Lung (tissue), 11 donors: ENCODE measurements at regions not wholly inside any gene's neighbourhood (a gene's known extent, or its start where the extent isn't known, plus 50 kb on each side); places are given as distances from the start of the nearest gene placed in this dataset.
A peak's percentile ranks its signal among the peaks of the same experiment; 100 is the strongest.

Experiments used
- ATAC-seq: fragments of 200-7000 bp; cut with Tn5 transposase; one replicate; pipeline ENCODE4 v1.9.1; 2020; ENCODE audit warnings: moderate number of reproducible peaks; ENCODE audit not compliant: insufficient read depth, low FRiP score
- DNase-seq, 3 donors: peaks; one replicate each; pipeline ENCODE4 v3.0.0-alpha.2; 2013 to 2017
- H3K27ac ChIP-seq, 2 donors: one replicate each; pipeline ENCODE4 v1.5.1; 2013; ENCODE audit warnings: mild to moderate bottlenecking in 2 of 2, moderate library complexity in 2 of 2, control low read depth in 1 of 2, inconsistent platforms in 1 of 2, low read depth in 1 of 2, low read length in 1 of 2
- H3K27me3 ChIP-seq, 3 donors: one replicate each; pipeline ENCODE4 v1.5.1; 2013; ENCODE audit warnings: low read length in 2 of 3; ENCODE audit not compliant: control insufficient read depth in 3 of 3, insufficient read depth in 3 of 3
- H3K36me3 ChIP-seq, 4 donors: one replicate each; pipeline ENCODE4 v1.5.1; 2013; ENCODE audit warnings: low read length in 4 of 4, mild to moderate bottlenecking in 1 of 4, moderate library complexity in 1 of 4; ENCODE audit not compliant: control insufficient read depth in 4 of 4, insufficient read depth in 4 of 4
- H3K4me1 ChIP-seq, 5 donors: one replicate each; pipeline ENCODE4 v1.5.1; 2013; ENCODE audit warnings: low read length in 5 of 5, mild to moderate bottlenecking in 2 of 5, moderate library complexity in 1 of 5; ENCODE audit not compliant: control insufficient read depth in 5 of 5, insufficient read depth in 5 of 5
- H3K4me3 ChIP-seq: one replicate; pipeline ENCODE4 v1.5.1; 2013; ENCODE audit warnings: mild to moderate bottlenecking, control low read depth, moderate library complexity
- H3K9ac ChIP-seq, 2 donors: one replicate each; pipeline ENCODE4 v1.5.1; 2013; ENCODE audit warnings: low read length in 2 of 2, control low read depth in 1 of 2; ENCODE audit not compliant: insufficient read depth in 1 of 2
- H3K9me3 ChIP-seq, 4 donors: one replicate each; pipeline ENCODE4 v1.5.1; 2013; ENCODE audit warnings: low read length in 3 of 4, mild to moderate bottlenecking in 1 of 4, moderate library complexity in 1 of 4; ENCODE audit not compliant: control insufficient read depth in 4 of 4, insufficient read depth in 3 of 4
- CTCF ChIP-seq: IDR thresholded peaks from 2 replicates; pipeline ENCODE4 v1.5.1; 2012; ENCODE audit warnings: mild to moderate bottlenecking; ENCODE audit errors: control extremely low read depth, extremely low read depth
- WGBS, 2 donors: extraction: QIAGEN DNeasy Blood & Tissue Kit; methylation state at CpG; one replicate each; pipeline ENCODE4 v1.1.7; 2013; 5-methylcytosine and 5-hydroxymethylcytosine counted together
- donor health status: control.
- donor health status: control.
- donor health status: Bipolar disorder and iron deficiency.
- donor health status: healthy.
- donor health status: DM: yes; HTN: yes; CAD: no.

- Histone ChIP-seq H3K27me3 (no peaks in the 10 kb centered on the region), H3K9ac (peak overlapping the region in 1 of 2 donors; percentile 23), H3K36me3 (no peaks in the 10 kb centered on the region), H3K27ac (peak overlapping the region in 1 of 2 donors; percentile 89), H3K4me3 (no peak overlapping the region), H3K9me3 (peaks cover 0 to 7% (median 2%) of the 10 kb centered on the region in 4 donors), H3K4me1 (peaks cover 0 to 14% (median 8%) of the 10 kb centered on the region in 5 donors)
- TF ChIP-seq CTCF = no peak
- ATAC-seq (peak; percentile 89), DNase-seq (peak in 2 of 3 donors; percentile 39 to 62)
- 39 to 44% methylated on average over 11 of the region's 11 CpGs for WGBS, 2 donors
Measured at GRCh38 chr1:228837817-228838716, 102.8 kb downstream of the RHOU start.

- no peak overlapping the region for H3K9ac ChIP-seq
- peaks cover 0 to 7% (median 2%) of the 10 kb centered on the region in 4 donors for H3K9me3 ChIP-seq
- ATAC-seq = no peak
- no peaks in the 10 kb centered on the region for H3K27me3 ChIP-seq
- H3K27ac ChIP-seq = peak overlapping the region in 1 of 2 donors; percentile 89
- H3K36me3 ChIP-seq = no peaks in the 10 kb centered on the region
- no peak for DNase-seq
- no peak overlapping the region for H3K4me3 ChIP-seq
- H3K4me1 ChIP-seq = peaks cover 0 to 13% (median 5%) of the 10 kb centered on the region in 5 donors
- 78 to 86% methylated on average over 8 of the region's 8 CpGs for WGBS, 2 donors
- TF ChIP-seq CTCF = no peak
Measured at GRCh38 chr1:228838717-228839500, 103.6 kb downstream of the RHOU start.

DNA sequence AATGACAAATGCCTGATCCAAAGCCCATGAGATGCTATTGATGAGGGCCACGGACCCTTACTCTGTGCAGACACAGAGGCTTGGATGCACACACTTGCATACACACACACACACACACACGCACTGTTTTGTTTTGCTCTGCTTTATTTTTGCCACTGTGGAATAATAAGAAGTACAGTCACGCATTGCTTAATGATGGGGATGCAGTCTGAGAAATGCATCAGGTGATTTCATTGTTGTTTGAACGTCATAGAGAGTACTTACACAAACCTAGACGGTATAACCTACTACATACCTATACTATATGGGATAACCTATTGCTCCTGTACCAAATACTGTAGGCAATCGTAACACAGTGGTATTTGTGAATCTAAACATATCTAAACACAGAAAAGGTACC is 104.4 kb downstream of the RHOU start:
- Histone ChIP-seq H3K9me3 (peaks cover 0 to 7% (median 2%) of the 10 kb centered on the region in 4 donors), H3K36me3 (no peaks in the 10 kb centered on the region), H3K4me3 (no peak overlapping the region), H3K27ac (no peak overlapping the region), H3K9ac (no peak overlapping the region), H3K4me1 (peaks cover 0 to 9% (median 4%) of the 10 kb centered on the region in 5 donors), H3K27me3 (no peaks in the 10 kb centered on the region)
- WGBS, 2 donors = 80 to 94% methylated on average over 6 of the region's 6 CpGs
- DNase-seq = no peak
- no peak for ATAC-seq
- TF ChIP-seq CTCF = no peak
